ENCODE measurements at regions not wholly inside any gene's neighbourhood (a gene's known extent, or its start where the extent isn't known, plus 50 kb on each side); places are given as distances from the start of the nearest gene placed in this dataset.

DNA sequence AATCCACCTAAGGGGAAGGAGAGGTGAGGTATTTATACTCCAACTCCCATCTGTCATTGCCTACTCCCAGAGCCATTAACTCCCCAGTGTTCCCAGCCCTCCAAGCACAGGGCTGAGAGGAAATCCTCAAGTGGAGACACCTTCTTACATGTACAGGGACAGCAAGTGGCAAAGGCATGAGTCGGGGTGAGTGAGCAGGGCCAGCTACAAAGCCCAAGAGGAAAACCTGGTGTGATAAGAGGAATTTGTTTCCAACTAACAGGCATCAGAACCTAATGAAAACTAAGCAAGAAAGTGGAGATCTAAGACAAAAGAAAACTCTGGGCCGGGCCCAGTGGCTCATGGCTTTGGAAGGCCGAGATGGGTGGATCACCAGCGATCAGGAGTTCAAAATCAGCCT, 70.0 kb upstream of the SRSF6 start:
- TF ChIP-seq, protein P1, sequence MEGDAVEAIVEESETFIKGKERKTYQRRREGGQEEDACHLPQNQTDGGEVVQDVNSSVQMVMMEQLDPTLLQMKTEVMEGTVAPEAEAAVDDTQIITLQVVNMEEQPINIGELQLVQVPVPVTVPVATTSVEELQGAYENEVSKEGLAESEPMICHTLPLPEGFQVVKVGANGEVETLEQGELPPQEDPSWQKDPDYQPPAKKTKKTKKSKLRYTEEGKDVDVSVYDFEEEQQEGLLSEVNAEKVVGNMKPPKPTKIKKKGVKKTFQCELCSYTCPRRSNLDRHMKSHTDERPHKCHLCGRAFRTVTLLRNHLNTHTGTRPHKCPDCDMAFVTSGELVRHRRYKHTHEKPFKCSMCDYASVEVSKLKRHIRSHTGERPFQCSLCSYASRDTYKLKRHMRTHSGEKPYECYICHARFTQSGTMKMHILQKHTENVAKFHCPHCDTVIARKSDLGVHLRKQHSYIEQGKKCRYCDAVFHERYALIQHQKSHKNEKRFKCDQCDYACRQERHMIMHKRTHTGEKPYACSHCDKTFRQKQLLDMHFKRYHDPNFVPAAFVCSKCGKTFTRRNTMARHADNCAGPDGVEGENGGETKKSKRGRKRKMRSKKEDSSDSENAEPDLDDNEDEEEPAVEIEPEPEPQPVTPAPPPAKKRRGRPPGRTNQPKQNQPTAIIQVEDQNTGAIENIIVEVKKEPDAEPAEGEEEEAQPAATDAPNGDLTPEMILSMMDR (IDR thresholded peaks at IDR 0.05; ENCODE audit: low read length) = no peak
- no peak for TF ChIP-seq EZH2 (IDR thresholded peaks at IDR 0.05; ENCODE audit: borderline replicate concordance, low read length)

All from OCI-LY1 (cell line).